Effector CD4-positive, alpha-beta T cell (primary cell): ENCODE measurements at regions not wholly inside any gene's neighbourhood (a gene's known extent, or its start where the extent isn't known, plus 50 kb on each side); places are given as distances from the start of the nearest gene placed in this dataset.

Source experiments
- DNase-seq: peaks from one replicate; pipeline ENCODE4 v3.0.0-alpha.2; 2020

DNA sequence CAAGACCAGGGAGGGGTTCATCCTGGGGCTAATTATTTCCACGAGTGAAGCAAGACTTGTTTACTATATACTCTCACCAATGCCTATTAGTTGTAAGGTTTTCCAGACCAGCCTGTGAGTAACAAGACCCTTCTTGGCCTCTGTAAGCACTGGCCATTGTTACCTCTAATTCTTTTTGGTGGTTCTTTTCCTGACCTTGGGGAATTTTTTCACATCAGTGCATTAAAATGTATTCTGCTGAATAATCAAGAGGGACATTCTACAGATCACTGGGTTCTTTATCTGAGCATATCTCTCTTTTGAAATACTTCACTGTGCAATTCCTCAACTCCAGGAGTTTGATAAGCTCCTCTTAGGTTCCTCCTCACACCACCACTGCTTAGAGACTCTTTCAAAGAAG lies 909.9 kb upstream of the ACVR2A start:
- no peak for DNase-seq

DNA sequence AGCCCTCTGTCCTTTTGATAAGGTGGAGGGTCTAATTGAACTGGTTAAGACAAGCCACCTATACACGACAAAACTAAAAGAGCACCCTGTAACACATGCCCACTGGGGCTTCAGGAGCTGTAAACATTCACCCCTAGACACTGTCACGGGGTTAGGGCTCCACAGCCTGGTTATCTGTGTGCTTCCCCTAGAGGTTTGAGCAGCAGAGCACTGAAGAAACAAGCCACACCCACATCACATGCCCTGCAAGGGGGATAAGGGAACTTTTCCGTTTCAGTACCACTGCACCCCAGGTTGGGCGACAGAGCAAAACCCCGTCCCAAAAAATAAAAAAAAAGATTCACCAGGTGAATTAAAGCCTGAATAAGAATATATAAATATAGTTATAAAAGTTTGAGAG lies 913.7 kb upstream of the ACVR2A start:
- DNase-seq, result no peak

DNA sequence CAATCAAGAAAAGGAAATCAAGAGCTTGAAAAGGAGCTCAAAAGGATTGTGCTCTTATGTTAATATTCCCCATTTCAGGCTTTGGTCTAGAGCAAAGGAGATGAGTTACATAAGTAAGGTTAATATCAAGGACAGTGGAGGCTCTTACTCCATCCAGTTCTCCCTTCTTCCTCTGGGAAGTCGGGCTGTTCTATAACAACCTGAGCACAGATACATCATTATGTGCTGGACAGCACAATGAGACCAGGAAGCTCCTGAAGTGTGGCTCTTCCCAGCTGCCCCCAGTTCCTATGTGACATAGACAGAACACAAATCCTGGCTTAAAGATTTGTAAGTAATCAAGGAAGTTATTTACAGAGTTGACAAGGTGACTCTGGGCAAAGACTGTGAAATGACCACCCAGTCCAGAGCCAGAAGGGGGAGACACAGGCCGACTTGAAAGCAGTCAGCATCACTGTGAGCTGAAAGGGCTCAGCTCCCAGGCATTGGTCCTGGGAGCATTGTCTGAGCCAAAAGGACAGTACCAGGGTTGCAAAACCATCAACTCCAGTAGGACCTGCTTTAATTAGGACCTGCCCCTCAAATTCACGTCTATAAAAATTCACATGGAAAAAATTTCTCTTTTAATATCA lies 917.6 kb upstream of the ACVR2A start:
- no peak for DNase-seq

DNA sequence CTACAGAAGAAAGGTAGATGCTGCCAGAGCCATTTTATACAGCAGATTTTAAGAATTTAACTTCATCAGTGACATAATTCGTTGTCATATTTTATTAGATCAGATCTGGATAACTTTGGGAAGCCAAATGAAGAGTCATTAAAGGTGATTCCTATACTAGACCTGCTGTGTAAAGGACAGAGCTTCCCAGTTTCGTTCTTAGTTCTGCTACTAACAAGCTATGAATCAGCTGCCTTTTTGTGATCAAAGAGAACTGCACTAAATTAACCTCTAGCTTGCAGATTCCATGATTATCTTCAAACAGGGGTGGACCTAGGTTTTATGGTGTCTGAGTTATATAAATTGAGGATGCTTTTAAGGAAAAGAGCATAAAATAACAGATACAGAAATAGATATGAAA lies 926.5 kb upstream of the ACVR2A start:
- no peak for DNase-seq

DNA sequence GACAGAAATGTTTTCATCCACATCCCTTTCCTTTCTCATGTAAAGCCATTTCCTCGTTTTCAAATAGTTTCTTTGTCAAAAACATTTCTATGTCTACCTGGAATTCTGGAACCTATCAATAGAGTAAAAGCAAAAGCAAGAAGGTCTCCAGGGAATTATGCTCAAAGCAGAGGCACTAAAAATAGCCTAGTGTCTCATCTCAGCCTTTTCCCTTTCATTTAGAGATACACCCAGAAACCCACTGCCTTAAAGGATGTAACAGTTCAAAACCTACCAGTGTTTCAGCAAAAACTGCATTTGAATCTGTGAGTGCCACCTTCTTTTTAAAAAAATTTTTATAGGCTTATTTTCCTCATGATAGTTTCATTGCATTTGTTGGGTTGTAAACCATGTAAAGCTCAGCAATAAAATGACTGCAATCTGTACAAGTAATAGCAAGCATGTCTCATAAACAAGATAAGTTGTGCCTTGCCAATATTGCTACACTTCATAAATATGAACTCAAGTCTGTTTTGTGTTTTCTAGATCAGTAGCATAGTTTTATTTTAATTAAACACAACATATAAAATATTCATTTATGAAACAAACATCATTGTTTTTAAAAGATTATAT lies 927.3 kb upstream of the ACVR2A start:
- no peak for DNase-seq

DNA sequence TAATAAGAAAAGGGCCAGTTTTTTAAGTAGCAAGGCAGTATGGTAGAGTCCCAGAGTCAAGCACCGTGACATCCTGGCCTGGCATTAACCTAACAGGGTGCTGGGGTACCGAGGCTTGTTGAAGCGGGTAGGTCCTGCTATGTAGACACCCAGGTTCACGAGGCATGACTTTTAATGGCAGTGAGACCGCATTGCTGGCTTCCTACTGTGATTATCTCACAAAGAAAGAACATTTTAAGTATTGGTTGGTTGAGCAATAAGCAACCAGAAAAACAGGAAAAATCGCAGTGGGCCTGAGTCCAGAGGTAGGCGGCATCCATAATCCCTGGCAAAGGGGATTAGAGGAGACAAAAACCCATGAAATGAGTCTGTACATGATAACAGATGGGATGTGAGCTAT lies 927.9 kb upstream of the ACVR2A start:
- DNase-seq, result no peak

DNA sequence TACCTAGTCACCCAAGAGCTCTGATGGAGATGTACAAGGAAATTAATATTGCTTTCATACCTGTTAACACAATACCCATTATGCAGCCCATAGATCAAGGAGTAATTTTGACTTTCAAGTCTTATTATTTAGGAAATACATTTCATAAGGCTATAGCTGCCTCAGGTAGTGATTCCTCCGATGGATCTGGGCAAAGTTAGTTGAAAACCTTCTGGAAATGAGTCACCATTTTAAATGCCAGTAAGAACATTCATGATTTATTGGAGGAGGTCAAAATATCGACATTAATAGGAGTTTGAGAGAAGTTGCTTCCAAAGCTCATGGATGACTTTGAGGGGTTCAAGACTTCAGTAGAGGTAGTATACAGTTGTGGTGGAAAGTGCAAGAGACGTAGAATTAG lies 931.4 kb upstream of the ACVR2A start:
- DNase-seq, result no peak

DNA sequence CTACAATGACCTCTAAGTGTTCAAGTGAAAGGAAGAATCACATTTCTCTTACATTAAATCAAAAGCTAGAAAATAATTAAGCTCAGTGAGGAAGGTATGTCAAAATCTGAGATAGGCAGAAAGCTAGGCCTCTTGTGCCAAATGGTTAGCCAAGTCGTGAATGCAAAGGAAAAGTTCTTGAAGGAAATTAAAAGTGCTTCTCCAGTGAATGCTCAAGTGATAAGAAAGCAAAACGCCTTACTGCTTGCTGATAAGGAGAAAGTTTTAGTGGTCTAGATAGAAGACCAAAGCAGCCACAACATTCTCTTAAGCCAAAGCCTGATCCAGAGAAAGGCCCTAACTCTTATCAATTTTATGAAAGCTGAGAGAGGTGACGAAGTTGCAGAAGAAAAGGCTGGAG lies 932.3 kb upstream of the ACVR2A start:
- DNase-seq, result no peak

DNA sequence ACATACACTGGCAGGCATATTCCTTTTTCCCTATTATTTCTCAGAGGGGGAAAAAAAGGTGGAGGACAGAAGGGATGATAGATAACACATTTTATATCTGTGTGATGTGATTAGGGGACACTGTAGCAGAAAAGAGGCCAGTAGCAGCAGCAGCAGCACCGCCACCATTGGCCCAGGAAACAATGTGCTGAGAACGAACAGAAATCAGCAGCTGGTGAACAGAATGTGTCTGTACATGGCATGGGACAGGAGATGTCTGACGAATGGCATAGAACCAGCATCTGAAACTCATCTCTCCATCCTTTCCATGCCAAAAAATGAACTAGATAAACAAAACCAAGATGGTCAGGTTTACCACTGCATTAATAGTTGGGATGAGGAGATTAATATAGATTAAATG lies 936.1 kb upstream of the ACVR2A start:
- DNase-seq, result no peak

DNA sequence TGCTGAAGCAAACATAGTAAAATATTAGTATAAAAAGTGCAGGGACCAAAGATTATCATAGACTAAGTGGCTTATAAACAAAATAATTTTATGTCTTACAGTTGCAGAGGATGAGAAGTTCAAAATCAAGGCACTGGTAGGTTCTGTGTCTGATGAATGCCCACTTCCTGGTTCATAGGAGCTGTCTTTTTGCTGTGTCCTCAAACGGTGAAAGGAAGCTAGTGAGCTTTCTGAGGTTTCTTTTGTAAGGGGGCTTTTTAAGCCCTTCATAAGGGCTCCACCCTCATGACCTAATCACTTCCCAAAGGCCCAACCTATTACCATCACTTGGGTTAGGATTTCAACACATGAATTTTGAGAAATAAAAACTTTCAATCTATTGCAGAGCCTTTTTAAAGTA lies 946.7 kb upstream of the ACVR2A start:
- DNase-seq, result no peak

DNA sequence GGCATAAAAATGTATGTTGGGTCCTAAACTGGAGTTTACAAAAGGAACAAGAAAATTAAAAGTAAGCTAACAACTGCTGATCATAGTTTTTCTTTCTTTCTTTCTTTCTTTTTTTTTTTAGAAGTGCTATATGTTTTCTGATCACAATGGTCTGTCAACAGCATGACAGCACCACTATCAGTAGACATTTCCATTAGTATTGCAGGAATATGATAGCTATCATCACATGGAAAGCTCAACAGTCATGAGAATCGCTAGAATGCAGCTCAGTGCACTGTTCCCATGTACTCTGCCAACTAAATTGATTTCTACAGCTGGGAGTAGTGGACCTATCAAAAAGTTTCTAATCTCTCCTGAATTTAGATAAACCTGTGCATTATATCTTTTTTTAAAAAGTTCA lies 950.3 kb upstream of the ACVR2A start:
- DNase-seq, result no peak

DNA sequence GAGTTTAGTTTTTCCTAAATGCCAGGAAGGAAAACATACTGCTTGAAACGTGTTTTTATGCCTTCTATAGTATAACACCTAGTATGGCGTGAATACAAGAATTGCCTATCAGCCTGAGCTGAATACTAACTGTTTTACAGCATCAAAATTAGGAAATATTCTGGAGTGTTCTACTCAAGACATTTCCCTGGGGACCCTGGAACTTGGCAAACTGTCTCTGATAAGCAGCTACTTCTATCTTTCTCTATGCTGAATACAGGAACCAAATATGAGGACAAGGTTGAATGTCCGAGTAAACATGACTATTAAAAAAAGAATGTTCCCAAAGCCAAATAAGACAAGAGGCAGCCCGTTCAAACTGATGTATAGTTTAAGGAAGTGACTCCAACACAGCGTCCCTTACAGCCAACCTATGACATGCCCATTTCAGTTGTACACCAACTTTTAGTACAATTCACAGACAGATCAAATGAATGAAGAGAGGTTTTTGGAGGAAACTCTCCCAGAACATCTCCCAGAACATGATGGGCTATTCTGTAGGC lies 951.3 kb upstream of the ACVR2A start:
- no peak for DNase-seq

DNA sequence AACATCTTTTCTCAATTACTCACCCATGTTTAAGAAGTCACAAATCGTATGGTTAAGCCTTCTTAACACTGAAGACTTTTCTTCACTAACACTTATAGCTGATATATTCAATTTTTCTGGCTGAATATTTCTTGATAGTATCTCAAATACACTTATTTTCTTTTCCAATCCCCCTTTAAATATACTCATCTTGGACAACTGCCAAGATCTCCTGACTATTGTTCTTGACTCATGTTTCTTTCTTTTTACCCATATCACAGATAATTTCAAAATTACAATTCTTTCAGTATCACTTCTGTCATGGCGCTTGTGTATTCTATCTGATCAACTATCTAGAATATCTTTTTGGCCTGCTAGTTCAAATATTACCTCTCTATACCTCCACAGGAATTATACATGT lies 954.3 kb upstream of the ACVR2A start:
- no peak for DNase-seq

DNA sequence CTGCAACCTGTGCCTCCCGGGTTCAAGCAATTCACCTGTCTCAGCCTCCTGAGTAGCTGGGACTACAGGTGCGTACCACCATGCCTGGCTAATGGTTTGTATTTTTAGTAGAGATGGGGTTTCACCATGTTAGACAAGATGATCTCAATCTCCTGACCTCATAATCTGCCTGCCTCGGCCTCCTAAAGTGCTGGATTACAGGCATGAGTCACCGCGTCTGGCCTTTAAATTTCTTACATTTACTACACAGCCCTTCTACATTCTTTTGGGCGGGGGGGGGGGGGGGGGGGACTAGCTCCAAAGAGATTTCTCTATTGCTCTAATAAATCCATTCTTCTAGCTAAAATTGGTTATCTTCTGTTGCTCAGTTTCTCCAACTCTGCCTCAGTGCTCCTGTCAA lies 964.9 kb upstream of the ACVR2A start:
- DNase-seq, result no peak

DNA sequence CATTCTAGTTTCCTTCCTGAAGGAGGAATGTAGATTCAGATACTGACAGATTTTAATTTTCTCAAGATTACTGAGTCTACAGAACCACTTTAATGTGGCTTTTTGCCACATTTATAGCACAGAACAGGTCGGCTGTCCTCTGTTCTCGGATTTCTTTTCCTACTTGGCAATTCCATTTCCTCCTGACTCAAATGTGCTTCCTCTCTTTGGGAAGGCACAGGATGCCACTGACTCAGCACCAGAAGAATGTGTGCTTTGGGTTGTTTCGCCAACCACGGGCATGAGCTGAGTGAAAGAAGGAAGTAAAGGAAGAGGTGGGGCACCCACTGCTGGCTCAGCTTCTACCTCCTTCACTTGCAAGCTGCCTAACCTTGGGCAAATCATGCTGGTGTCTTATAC lies 970.6 kb upstream of the ACVR2A start:
- DNase-seq, result no peak

DNA sequence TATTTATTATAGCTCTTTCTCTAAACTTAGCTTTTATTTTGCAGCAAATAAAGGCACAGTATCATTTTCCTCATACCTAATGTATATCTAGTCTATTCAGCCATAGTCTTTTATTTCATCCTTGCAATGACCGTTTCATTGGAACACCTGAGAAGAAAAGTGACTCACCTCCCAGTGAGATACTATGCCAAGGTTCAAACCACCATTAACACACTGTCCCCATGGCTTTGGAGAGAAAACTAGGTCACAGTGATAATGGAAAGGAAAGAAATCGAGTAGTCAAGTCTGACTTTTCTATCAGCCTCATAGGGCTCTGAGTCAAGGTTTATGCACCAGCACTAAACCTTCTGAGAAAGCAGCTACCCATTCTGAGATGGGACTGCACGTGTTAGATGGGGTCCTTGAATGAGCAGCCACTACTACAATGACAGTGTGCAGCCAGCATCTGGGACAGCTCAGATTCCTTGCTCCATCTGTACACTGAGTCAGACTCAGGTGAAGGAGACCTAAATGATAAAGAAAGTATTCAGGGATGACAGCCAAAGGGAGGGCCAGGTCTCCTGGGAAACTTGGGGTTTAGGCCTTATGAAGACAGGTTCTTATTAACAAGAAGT lies 971.1 kb upstream of the ACVR2A start:
- no peak for DNase-seq

DNA sequence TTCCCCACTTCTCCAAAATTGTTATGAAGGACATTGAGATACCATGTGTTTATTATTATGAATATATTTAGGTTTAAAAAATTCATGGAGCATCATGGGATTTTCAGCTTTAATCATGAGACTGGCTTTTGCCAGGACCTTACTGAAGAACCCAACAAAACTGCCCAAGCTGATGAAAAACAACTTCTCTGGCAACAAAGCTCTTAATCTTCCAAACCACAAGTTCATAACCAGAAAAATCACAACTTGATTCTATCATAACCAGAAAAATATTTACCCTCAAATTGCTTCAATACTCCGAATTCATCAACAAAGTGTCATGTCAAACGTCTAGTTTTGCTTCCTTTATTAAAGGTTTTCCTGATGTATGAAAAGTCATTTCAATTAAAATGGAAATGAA lies 971.8 kb upstream of the ACVR2A start:
- DNase-seq, result no peak

DNA sequence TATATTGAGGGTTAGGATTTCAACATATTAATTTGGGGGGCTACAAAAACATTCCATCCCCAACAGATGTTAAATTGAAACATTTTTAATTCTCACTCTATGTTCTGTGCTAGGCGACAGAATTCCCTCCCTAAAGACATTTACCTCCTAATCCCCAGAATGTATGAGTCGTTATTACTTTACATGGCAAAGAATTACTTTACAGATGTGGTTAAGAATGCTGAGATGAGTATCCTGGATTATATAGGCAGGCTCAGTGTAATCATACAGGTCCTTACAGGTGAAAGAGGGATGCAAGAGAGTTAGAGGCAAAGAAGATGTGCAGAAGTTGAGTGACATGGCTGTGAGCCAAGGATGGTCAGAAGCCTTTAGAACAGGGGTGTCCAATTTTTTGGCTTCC lies 974.1 kb upstream of the ACVR2A start:
- no peak for DNase-seq

DNA sequence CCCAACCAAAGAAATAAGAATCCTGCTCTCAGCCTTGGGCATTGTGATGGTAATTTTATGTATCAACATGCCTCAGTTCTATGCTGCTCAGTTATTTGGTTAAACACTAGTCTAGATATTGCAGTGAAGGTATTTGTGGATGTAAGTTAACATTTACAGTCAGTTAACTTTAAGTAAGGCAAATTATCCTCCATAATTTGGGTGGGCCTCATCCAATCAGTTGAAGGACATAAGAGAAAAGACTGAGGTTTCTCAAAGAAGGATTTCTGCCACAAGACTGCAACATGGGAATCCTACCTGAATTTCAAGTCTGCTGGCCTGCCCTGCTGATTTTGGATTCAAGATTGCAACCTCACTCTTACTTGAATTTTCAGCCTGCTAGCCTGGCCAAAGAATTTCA lies 975.5 kb upstream of the ACVR2A start:
- DNase-seq, result no peak

DNA sequence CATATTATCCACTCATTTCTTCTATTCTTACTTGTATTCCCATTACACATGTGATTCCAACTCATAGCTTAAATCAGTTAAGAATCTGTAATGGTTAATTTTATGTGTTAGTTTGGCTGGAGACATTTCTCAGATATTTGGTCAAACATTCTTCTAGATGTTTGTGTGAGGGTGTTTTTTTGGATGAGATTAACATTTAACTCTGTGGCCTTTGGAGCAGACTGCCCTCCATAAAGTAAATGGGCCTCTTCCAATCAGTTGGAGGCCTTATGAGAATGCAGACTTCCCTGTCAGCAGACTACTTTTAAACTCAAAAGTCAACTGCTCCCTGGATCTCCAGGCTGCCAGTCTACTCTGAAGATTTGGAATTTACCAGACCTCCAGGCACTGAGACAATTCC lies 976.8 kb upstream of the ACVR2A start:
- no peak for DNase-seq

DNA sequence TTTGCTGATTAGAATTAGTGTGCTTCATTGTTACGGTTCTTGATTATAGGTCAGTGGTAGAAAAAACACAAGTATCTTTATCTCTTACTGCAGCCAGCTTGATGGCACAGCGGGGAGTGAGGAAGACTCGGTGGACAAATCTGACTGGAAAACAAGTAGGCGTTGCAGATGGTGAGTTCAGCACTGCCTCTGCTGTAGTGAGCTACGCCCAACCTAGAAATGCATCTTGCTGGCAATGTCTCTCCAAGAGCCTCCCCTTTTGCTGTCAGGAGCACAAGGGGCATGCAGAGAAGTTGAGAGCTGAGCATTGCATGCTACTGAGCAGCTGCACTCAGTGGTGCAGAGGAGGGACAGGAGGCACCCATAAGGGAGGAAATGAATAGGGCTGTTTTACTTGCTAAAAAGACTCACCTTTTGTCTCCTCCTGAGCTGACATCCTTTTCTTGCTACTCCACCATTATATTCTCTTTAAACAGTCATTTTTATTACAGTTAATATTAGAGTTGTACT lies 977.3 kb upstream of the ACVR2A start:
- DNase-seq, result no peak

DNA sequence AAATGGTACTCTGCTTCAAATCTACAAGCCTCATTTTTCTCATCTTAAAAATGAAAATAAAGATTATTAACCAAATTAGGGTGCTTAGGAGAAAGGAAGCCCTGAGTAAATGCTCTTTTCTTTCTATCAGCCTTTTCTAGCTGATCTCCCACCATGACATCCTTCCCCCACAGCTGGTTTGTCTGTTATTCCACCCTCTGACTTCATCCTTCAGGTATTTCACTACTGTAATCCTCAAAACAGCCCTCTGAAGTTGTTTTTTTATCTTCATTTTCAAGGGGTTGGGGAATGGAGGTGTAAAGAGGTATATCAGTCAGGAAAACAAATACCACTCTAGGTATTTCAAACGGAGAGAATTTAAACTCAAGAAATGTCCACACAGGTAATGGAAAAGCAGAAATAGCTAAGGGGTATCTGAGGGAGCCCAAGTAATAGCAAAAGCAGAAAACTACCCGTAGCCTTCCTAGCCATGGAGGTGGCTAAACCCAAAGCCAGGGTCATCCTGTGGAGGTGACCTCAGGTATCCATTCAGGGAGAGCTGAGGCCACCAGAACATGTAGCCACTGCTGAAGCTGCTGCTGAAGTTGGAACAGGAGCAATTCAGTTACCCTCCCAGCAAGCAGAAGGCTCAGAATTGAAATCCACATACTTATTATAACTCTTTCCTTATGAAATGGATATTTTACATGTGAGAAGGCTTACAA lies 990.9 kb upstream of the ACVR2A start:
- no peak for DNase-seq

DNA sequence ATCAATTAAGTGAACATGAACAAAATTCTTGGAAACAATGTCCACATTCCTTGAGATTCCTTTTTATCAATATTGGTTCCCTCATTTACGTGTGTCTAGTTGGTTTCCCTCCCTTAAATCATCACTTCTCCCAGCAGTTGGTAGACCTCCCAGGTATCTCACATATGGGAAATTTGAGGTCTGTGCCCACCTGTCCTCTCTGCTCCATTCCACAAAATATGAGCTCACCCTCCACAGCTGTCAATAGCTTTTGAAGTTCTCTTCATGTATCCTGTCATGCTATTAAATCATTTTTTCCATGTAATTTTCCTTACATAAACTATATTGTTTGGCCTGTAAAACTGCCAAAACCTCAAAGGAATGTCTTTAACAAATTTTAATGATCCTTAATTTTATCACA lies 992.2 kb upstream of the ACVR2A start:
- no peak for DNase-seq

DNA sequence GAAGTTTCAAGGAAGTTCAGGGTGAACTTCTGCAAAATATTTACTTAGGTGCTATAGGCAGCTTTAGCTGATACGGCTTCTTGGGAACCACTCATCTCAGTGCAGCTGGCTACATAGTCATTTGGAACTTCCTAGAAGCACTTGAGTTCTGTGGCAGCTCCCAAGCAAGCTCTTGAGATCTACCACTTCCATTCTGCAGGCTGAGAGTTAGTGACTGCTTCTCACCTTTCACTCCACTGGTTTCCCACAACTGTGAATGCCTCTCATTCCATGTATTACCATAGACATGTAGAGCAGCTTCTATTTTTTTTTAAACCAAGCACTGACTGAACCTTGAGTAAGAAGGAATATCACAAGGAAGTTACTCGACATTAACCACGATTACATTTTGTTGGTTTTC lies 994.1 kb upstream of the ACVR2A start:
- no peak for DNase-seq
